Epithelial cell of proximal tubule (primary cell): ENCODE measurements at regions not wholly inside any gene's neighbourhood (a gene's known extent, or its start where the extent isn't known, plus 50 kb on each side); places are given as distances from the start of the nearest gene placed in this dataset.

Experiments
- DNase-seq: peaks from one replicate; pipeline ENCODE4 v3.0.0-alpha.2; 2011; ENCODE audit warnings: low read depth
- H3K4me3 ChIP-seq: 2 replicates; pipeline ENCODE4 v1.5.1; 2011; ENCODE audit warnings: low read depth, mild to moderate bottlenecking, low read length
- TF ChIP-seq, protein P1 (sequence below): conservative IDR thresholded peaks from 2 replicates; pipeline ENCODE4 v1.5.1; 2012; ENCODE audit warnings: low read depth, mild to moderate bottlenecking, low read length

DNA sequence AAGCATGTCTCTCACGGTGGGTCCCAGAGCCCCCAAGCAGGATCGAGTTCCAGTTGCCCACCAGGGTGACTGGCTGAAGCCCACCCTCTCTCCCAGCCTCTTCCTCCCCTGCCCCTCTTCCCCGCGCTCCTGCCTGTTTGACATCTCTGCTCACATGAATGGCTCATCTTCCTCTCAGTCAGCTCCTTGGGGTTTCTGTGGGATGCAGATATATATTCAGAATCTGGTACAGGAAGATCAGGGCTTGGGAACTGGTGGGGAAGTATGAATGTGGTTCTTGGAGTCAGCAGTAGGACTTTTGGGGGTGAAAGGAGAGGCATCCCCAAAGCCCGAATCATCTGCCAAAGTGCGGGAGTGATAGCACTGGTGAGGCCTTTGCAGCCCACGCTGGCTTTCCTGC lies 158.9 kb upstream of the CIBAR2 start:
- H3K4me3 ChIP-seq, result no peak overlapping the region
- TF ChIP-seq, protein P1, sequence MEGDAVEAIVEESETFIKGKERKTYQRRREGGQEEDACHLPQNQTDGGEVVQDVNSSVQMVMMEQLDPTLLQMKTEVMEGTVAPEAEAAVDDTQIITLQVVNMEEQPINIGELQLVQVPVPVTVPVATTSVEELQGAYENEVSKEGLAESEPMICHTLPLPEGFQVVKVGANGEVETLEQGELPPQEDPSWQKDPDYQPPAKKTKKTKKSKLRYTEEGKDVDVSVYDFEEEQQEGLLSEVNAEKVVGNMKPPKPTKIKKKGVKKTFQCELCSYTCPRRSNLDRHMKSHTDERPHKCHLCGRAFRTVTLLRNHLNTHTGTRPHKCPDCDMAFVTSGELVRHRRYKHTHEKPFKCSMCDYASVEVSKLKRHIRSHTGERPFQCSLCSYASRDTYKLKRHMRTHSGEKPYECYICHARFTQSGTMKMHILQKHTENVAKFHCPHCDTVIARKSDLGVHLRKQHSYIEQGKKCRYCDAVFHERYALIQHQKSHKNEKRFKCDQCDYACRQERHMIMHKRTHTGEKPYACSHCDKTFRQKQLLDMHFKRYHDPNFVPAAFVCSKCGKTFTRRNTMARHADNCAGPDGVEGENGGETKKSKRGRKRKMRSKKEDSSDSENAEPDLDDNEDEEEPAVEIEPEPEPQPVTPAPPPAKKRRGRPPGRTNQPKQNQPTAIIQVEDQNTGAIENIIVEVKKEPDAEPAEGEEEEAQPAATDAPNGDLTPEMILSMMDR, result no peak
- no peak for DNase-seq

DNA sequence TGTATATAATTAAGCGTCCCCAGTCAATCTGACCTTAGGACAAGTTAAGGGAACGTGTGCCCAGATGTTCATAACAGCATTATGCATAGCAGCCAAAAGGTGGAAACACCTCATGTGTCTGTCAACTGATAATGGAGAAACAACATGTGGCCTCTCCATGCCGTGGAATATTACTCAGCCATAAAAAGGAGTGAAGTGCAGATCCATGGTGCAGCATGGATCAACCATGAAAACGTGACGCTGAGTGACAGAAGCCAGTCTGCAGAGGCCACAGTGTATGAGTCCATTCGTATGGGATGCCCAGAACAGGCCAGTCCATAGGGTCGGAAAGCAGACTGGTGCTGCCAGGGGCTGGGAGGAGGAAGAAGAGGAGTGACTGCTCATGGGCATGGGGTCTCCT lies 161.0 kb upstream of the CIBAR2 start:
- H3K4me3 ChIP-seq, result no peak overlapping the region
- TF ChIP-seq, protein P1, result no peak
- no peak for DNase-seq

DNA sequence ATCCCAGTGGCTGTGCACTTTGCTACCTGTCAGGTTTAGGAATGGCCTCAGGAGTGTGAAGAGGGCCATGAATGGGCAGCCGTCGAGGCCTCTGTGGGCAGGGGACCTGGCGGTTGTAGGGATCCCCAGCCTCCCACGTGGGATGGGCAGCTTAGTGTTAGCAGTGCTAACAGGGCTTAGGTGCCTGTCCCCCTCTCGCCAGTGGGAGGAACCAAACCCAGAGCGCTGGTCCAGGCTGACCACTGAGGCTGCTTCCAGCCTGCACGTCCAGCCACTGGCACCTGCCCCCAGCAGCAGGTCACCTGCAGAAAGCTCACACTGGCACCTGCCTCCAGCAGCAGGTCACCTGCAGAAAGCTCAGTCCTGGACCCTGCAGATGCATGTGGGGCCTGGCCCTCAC lies 162.2 kb upstream of the CIBAR2 start:
- TF ChIP-seq, protein P1, result no peak
- no peak overlapping the region for H3K4me3 ChIP-seq
- DNase-seq, result no peak

DNA sequence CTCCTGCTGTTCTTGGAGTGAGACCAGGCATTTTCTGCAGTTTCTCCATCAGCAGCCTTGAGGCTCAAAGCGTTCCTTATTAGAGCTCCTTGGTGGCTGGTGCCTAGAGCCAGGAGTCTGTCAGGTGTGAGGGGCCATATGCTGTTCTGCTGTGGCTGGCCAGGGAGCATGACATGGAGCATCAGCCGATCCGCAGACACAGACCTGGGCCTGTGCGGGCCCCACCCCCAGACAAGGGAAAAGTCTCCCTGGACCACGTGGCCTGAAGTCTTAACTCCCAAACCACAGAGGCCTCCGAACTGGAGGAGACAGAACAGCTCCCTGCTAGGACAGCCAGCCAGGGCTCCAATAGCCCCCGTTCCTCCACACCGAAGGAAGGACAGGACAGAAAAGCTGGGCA lies 162.7 kb upstream of the CIBAR2 start:
- DNase-seq, result no peak
- TF ChIP-seq, protein P1, result no peak
- no peak overlapping the region for H3K4me3 ChIP-seq

DNA sequence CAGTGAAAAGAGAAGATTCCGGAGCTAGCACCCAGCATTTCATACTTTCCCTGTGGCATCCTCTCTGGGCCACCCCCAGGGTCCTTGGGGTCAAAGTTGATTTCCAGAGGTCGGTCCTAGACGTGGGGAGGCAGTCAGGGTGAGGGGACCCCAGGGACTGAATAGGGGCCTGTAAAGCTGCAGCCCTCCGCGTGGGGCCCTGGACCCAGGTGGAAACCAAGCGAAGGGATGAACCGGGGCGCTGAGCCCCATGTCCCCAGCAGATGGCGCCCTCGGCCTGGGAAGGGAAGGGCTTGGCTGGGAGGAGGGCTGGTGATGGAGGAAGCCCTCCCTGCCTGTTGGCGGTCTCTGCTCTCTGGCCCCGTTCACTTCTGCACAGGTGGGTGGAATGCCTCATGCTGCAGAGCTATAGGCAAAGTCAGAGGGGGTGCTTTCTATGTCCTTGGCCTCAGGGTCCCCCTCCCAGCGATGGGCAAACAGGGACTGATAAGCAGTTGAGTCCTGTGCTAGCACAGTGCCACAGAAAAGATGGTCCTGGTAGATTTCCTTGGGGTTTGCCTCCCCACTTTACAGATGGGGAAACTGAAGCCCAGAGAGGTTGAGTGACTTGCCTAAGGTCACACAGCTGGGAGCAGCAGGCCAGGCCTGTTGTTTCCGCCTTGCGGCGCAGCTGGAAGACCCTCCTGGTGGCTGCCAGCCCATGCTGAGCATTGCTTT lies 163.4 kb upstream of the CIBAR2 start:
- TF ChIP-seq, protein P1, result peak; percentile 92
- no peak overlapping the region for H3K4me3 ChIP-seq
- no peak for DNase-seq

DNA sequence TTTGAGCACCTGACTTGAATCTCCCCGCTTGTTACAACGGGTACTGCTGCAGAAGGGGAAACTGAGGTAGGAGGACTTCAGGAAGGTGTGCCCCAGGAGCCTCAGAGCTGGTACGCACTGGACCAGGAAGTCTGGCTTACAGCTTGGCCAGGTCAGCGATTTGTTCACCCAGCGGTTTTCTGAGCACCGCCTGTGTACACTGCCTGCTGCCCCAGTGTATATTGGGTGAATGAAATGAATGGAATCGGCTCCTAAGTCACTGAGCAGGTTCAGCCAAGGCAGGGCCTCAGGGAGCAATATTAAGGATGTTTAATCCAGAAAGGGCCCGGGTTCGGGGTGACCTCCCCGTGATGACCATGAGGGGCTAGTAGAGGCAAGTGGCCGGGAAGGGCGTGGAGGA lies 164.0 kb upstream of the CIBAR2 start:
- no peak for DNase-seq
- no peak overlapping the region for H3K4me3 ChIP-seq
- TF ChIP-seq, protein P1, result no peak

DNA sequence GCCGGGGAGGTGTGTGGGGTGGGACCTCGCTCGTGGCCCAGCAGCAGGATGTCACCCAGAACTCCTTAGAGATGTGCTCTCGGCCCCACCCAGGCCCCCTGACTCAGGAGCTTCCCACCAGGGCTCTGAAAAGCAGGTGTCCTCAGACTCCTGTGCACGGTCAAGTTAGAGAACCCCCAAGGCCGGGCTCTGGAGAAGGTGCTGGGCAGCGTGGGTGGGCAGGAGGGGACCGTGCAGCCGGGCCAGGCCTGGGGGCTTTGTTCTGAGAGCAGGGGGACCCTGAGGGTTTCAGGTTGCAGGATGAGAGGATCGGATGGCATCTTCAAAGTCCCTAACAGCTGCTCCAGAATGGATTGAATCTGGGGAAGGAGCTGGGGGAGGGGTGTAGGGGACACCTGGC lies 164.4 kb upstream of the CIBAR2 start:
- no peak overlapping the region for H3K4me3 ChIP-seq
- TF ChIP-seq, protein P1, result no peak
- no peak for DNase-seq
